H4 (cell line): ENCODE measurements at regions not wholly inside any gene's neighbourhood (a gene's known extent, or its start where the extent isn't known, plus 50 kb on each side); places are given as distances from the start of the nearest gene placed in this dataset.
"Not testable (repeated sequence)": the region's sequence is repeated elsewhere in the genome, so short reads cannot be mapped to it uniquely, and the experiment has no call there.

Experiments
- DNase-seq: peaks from one replicate; pipeline ENCODE4 v3.0.0-alpha.2; 2015; ENCODE audit warnings: low spot score

GRCh38 chr15:70602834-70603560 lies 160.4 kb downstream of the UACA start:
- DNase-seq = no peak

GRCh38 chr15:70602281-70602680 lies 161.1 kb downstream of the UACA start:
- DNase-seq = no peak

DNA sequence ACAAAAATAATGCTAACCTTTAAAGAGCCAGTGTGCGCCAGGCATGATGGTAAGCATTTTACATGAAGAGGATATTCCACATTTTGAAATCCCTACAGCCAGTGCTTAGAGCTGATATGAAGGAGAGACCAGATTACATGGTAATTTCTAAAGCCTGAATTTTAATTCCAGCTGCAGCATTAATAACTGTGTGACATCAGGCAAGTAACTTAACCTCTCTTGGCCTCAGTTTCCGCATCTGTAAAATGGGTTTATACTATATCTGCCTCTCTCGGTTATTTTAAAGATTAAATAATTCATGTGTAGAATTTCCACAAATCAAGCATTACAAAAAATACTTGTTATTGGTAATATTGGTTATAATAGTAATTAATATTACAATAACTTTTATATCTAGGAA lies 165.4 kb downstream of the UACA start:
- no peak for DNase-seq

DNA sequence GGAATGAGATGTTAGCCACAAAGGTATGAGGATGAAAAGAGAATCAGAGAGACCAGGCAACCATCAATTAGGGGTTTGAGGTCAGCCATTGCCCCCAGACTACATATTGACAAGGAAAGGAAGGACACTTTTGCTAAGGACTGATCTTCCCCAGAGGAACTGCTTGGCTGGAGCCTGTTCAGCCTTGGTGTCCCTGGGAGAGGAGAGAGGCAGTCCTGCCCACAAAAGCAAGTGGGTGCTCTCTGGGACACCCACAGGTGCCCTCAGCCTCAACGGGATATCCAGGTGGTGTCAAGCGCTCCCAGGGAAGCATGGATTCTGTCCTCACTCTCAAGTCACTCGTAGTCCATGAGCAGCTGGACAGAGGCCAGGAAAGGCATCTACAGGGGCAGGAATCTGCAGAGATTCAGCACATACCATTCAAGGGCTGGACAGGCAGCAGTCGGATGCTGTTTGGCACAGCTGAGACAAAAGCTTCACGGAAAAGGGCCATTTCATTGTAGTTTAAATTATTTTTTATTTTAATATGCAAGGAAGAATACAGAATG lies 166.2 kb downstream of the UACA start:
- no peak for DNase-seq

DNA sequence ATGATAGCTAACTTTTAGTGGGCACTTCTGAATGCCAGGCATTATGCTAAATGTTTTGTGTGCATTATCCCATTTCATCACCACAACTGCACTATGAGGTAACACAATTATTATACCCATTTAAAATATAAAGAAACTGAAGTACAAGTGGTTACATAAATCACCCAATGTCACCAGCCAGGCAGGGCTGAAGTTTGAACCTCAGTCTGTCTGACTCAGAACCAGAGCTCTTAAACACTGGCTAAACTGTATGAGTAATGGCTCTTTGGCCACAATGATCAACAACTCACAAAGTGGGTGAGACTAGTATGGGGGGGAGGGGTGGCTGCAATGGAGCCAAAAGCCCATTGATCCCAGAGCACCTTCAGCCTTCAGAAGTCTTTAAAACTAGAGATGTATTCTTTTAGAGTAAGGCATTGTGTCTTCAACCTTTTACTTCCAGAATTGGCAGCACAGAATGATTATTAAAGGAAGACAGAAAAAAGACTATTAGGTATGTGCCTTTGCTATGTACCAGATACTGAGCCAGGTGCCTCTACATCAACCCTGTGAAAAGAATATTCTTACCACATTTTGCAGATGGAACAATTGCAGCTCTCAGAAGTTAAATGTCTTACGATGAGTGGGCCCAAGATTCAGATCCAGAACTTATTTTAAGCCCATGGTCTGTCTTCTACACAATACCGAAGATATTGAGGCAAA lies 166.9 kb downstream of the UACA start:
- peak; percentile 76 for DNase-seq

DNA sequence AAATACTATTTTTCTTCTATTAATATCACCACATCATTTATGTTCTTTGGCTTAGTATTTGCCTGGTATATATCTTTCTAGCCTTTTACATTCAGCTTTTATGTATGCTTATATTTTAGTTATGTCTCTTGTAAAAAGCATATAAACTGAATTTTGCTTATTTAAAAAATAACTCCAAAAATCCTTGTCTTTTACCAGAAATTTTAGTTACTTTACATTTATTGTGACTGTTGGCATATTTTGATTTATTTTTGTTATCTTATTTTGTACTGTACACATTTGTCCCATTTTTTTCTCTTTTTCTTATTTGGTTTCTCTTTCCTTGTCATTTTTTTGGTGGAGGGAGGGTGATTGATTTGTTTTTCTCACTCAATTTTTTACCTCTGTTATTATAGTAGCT lies 169.6 kb downstream of the UACA start:
- no peak for DNase-seq

DNA sequence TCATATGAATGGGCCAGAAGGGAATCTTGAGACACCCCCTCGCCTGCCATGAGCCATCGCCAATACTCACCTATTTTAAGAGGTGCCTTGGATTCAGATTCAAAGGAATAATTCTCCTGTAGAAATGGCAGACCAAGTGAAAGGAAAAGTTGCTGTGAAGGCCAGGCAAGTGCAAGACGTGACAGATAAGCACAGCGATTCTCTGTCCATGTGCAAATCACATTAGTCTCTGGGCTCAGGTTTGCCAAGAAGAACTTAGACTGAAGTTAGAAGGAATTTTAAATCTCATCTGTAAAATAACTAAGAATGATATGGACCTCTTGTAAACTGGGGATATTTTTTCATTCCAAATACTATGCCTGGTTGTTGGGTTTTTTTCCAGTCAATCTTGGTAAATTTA lies 173.6 kb downstream of the UACA start:
- DNase-seq = no peak

DNA sequence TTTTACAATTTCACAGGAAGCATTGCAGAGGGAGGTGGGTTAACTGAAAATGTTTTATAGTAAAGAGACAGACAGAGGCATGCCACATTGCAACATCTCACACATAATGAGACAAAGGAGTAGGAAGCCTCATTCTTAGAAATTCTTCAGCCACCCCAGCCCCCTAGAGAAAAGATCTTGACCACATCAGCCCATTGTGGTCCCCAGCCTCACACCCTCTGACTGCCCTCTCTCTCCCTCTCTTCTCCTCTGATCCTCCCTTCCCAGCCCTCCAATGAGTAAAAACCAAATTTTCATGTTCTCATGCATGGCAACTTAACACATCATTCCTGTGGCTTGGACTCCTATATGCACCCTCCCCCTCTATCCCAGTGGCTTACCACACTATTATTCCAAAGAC lies 174.1 kb downstream of the UACA start:
- DNase-seq = peak; percentile 77

DNA sequence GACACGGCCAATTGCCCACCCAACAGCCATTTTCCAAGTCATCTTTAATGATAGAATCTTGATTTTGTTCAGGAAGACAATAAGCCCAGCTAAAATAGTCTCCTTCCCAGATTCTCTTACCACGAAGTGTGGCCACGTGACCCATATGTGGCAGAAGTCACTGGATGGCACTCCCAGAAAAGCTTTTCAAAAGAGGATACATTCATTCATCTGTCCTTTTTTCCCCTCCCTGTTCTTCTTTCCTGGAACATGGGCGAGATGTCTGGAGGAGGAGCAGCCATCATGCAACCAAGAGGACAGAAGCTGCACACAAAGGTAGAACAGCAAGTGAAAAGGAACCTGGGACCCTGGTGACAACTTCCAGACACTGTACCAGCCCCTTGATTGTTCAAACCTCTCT lies 174.7 kb downstream of the UACA start:
- no peak for DNase-seq

GRCh38 chr15:70587896-70588567 lies 175.3 kb downstream of the UACA start:
- no peak for DNase-seq

DNA sequence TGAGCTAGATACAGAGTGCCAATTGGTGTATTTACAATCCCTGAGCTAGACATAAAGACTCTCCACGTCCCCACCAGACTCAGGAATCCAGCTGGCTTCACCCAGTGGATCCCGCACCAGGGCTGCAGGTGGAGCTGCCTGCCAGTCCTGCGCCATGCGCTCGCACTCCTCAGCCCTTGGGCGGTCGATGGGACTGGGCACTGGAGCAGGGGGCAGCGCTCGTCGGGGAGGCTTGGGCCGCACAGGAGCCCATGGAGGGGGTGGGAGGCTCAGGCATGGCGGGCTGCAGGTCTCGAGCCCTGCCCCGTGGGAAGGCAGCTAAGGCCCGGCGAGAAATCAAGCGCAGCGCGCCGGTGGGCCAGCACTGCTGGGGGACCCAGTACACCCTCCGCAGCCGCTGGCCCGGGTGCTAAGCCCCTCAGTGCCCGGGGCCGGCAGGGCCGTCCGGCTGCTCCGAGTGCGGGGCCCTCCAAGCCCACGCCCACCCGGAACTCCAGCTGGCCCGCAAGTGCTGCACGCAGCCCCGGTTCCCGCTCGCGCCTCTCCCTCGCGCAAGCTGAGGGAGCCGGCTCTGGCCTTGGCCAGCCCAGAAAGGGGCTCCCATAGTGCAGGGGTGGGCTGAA lies 176.2 kb downstream of the UACA start:
- not testable (repeated sequence) for DNase-seq

GRCh38 chr15:70586241-70586640 lies 177.1 kb downstream of the UACA start:
- DNase-seq = no peak

GRCh38 chr15:70585707-70586034 lies 177.7 kb downstream of the UACA start:
- DNase-seq = no peak

- no peak for DNase-seq
These were observed 178.3 kb downstream of the UACA start for GRCh38 chr15:70584838-70585706.

DNA sequence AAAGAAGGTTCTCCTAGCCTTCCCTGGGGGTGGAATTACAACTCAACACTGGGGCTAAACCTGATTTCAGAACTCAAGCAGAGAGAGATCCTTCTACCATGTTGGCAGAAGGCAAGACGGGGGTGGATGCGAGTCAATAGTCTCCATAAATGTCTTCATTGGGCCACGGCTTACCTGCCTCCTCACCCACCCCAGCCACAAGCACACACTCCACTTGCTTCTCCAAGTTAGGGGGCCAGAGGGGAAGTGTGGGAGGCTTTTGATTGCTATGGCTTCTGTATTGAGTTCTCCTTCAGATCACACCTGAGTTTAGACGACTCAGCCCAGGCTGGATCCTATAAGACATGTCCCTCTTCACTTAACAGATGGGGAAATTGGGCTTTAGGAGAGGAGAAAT lies 178.9 kb downstream of the UACA start:
- DNase-seq = no peak

GRCh38 chr15:70583006-70583405 lies 180.4 kb downstream of the UACA start:
- DNase-seq = no peak

- DNase-seq = no peak
These were observed 181.0 kb downstream of the UACA start for GRCh38 chr15:70582143-70582945.

GRCh38 chr15:70580958-70581357 lies 182.4 kb downstream of the UACA start:
- no peak for DNase-seq

DNA sequence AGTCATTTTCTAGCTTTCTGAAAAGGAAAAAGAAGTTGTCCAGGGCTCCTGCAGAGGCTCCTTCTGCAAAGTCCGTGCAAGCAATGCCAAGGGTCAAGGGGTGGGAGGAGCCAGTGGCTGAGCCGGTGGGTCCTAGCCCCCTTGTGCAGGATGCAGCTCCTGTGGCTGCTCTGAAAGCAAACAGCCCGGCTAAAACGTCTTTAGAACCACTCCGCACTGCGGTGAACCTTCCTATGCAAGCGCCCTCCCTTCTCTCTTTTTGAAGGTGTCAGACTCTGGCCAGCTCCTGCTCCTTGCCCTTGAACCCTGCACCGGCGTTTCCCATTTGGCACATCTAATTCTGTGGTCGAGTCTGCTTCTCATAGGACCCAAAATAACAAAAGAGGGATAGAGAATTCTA lies 183.1 kb downstream of the UACA start:
- DNase-seq = no peak

- DNase-seq = no peak
These were observed 183.6 kb downstream of the UACA start for GRCh38 chr15:70579766-70580165.

- no peak for DNase-seq
These were observed 185.2 kb downstream of the UACA start for GRCh38 chr15:70578196-70578595.
